ENCODE measurements at regions not wholly inside any gene's neighbourhood (a gene's known extent, or its start where the extent isn't known, plus 50 kb on each side); places are given as distances from the start of the nearest gene placed in this dataset.
"Not testable (repeated sequence)": the region's sequence is repeated elsewhere in the genome, so short reads cannot be mapped to it uniquely, and the experiment has no call there.

- no peak for DNase-seq (ENCODE audit: low read depth in 2 of 2, low spot score in 1 of 2)
These were observed 337.6 kb upstream of the CLEC14A start for GRCh38 chr14:38593476-38593875.

- DNase-seq (ENCODE audit: low read depth in 2 of 2, low spot score in 1 of 2), result no peak
These were observed 337.0 kb upstream of the CLEC14A start for GRCh38 chr14:38592764-38593442.

- no peak for DNase-seq (ENCODE audit: low read depth in 2 of 2, low spot score in 1 of 2)
These were observed 334.0 kb upstream of the CLEC14A start for GRCh38 chr14:38589747-38590350.

GRCh38 chr14:38583471-38583870 lies 327.6 kb upstream of the CLEC14A start:
- DNase-seq (ENCODE audit: low read depth in 2 of 2, low spot score in 1 of 2), result no peak

GRCh38 chr14:38578278-38578681 lies 322.4 kb upstream of the CLEC14A start:
- no peak for DNase-seq (ENCODE audit: low read depth in 2 of 2, low spot score in 1 of 2)

GRCh38 chr14:38567703-38568102 lies 311.8 kb upstream of the CLEC14A start:
- no peak for DNase-seq (ENCODE audit: low read depth in 2 of 2, low spot score in 1 of 2)

GRCh38 chr14:38561657-38562056 lies 305.8 kb upstream of the CLEC14A start:
- DNase-seq (ENCODE audit: low read depth in 2 of 2, low spot score in 1 of 2), result no peak

- no peak for DNase-seq (ENCODE audit: low read depth in 2 of 2, low spot score in 1 of 2)
These were observed 303.8 kb upstream of the CLEC14A start for GRCh38 chr14:38559711-38560110.

- DNase-seq (ENCODE audit: low read depth in 2 of 2, low spot score in 1 of 2), result not testable (repeated sequence)
These were observed 301.5 kb upstream of the CLEC14A start for GRCh38 chr14:38557391-38557790.

- DNase-seq (ENCODE audit: low read depth in 2 of 2, low spot score in 1 of 2), result no peak
These were observed 300.4 kb upstream of the CLEC14A start for GRCh38 chr14:38556252-38556651.

- DNase-seq (ENCODE audit: low read depth in 2 of 2, low spot score in 1 of 2), result no peak
These were observed 298.1 kb upstream of the CLEC14A start for GRCh38 chr14:38554026-38554425.

GRCh38 chr14:38553586-38553985 lies 297.7 kb upstream of the CLEC14A start:
- DNase-seq (ENCODE audit: low read depth in 2 of 2, low spot score in 1 of 2), result no peak

- no peak for DNase-seq (ENCODE audit: low read depth in 2 of 2, low spot score in 1 of 2)
These were observed 293.7 kb upstream of the CLEC14A start for GRCh38 chr14:38549564-38549963.

GRCh38 chr14:38547961-38548490 lies 292.1 kb upstream of the CLEC14A start:
- DNase-seq (ENCODE audit: low read depth in 2 of 2, low spot score in 1 of 2), result no peak

GRCh38 chr14:38546932-38547551 lies 291.1 kb upstream of the CLEC14A start:
- DNase-seq (ENCODE audit: low read depth in 2 of 2, low spot score in 1 of 2), result no peak

- no peak for DNase-seq (ENCODE audit: low read depth in 2 of 2, low spot score in 1 of 2)
These were observed 288.9 kb upstream of the CLEC14A start for GRCh38 chr14:38544776-38545175.

- DNase-seq (ENCODE audit: low read depth in 2 of 2, low spot score in 1 of 2), result not testable (repeated sequence)
These were observed 288.0 kb upstream of the CLEC14A start for GRCh38 chr14:38543851-38544250.

GRCh38 chr14:38538053-38538452 lies 282.2 kb upstream of the CLEC14A start:
- not testable (repeated sequence) for DNase-seq (ENCODE audit: low read depth in 2 of 2, low spot score in 1 of 2)

GRCh38 chr14:38536376-38537038 lies 280.6 kb upstream of the CLEC14A start:
- no peak for DNase-seq (ENCODE audit: low read depth in 2 of 2, low spot score in 1 of 2)

- no peak for DNase-seq (ENCODE audit: low read depth in 2 of 2, low spot score in 1 of 2)
These were observed 272.7 kb upstream of the CLEC14A start for GRCh38 chr14:38528582-38528981.

- no peak for DNase-seq (ENCODE audit: low read depth in 2 of 2, low spot score in 1 of 2)
These were observed 271.6 kb upstream of the CLEC14A start for GRCh38 chr14:38527502-38527878.
